ENCODE measurements at regions not wholly inside any gene's neighbourhood (a gene's known extent, or its start where the extent isn't known, plus 50 kb on each side); places are given as distances from the start of the nearest gene placed in this dataset.

- no peaks in the 10 kb centered on the region for H3K27me3 ChIP-seq (ENCODE audit: control insufficient read depth in 2 of 2, insufficient read depth in 2 of 2, low read length in 2 of 2)
- TF ChIP-seq FOS (IDR thresholded peaks at IDR 0.05; ENCODE audit: borderline replicate concordance, insufficient read depth, low read length), result no peak
- no peak for TF ChIP-seq EZH2 (IDR thresholded peaks at IDR 0.05; ENCODE audit: borderline replicate concordance, low read depth, low read length, severe bottlenecking)
- no peak for TF ChIP-seq MYC (IDR thresholded peaks at IDR 0.05; ENCODE audit: low read depth, low read length)
- no peak for TF ChIP-seq CTCF (IDR thresholded peaks at IDR 0.05; ENCODE audit: extremely low read depth in 1 of 2, insufficient read depth in 1 of 2, low read depth in 1 of 2, low read length in 2 of 2)
- no TSS peak for BruUV-seq (replicated peaks)
- H3K9ac ChIP-seq (replicated peaks; ENCODE audit: extremely low read depth, insufficient read depth, low read length), result no peak overlapping the region
- no peaks in the 10 kb centered on the region for H3K9me1 ChIP-seq (replicated peaks; ENCODE audit: control insufficient read depth, extremely low read depth, insufficient read depth, low read length)
- H3K27ac ChIP-seq (ENCODE audit: insufficient read depth, low read depth, low read length), result no peak overlapping the region
- POLR2A ChIA-PET, result no interaction called here
- dilution Hi-C loops (cut with MboI; ENCODE audit: extremely low pct_ligation_motif_present, low sequenced_read_pairs), result no loop called here
- no peak overlapping the region for H3K4me2 ChIP-seq (ENCODE audit: insufficient read depth, low read length)
- no peaks in the 10 kb centered on the region for H3K79me2 ChIP-seq (ENCODE audit: control insufficient read depth, insufficient read depth, low read length)
- no peak overlapping the region for H2AFZ ChIP-seq (ENCODE audit: low read depth, low read length)
- H3K36me3 ChIP-seq (ENCODE audit: control insufficient read depth in 2 of 2, extremely low read depth in 1 of 2, insufficient read depth in 2 of 2, low read length in 2 of 2), result no peaks in the 10 kb centered on the region
- FAIRE-seq (no peak), DNase-seq (ENCODE audit: low read depth, low spot score) (no peak)
- peaks cover 2% of the 10 kb centered on the region for H3K9me3 ChIP-seq (replicated peaks; ENCODE audit: control insufficient read depth, insufficient read depth, low read length)
- CTCF ChIA-PET, result no interaction called here
- no peak overlapping the region for H3K4me3 ChIP-seq (replicated peaks in 1 of 3; ENCODE audit: insufficient read depth in 1 of 3, low read depth in 1 of 3, low read length in 3 of 3)
- intact Hi-C loops (cut with micrococcal nuclease), result no loop called here
- H4K20me1 ChIP-seq (replicated peaks; ENCODE audit: control insufficient read depth, extremely low read depth, insufficient read depth, low read length), result no peaks in the 10 kb centered on the region
- H3K4me1 ChIP-seq (ENCODE audit: control insufficient read depth, extremely low read depth, insufficient read depth, low read length), result no peaks in the 10 kb centered on the region
Measured at GRCh38 chr5:118193194-118193905, 795.0 kb downstream of the DTWD2 start.

GRCh38 chr5:118185018-118185417, 803.3 kb downstream of the DTWD2 start:
- intact Hi-C loops (cut with micrococcal nuclease), result no loop called here
- Histone ChIP-seq H3K79me2 (ENCODE audit: control insufficient read depth, insufficient read depth, low read length) (no peaks in the 10 kb centered on the region), H3K9me3 (replicated peaks; ENCODE audit: control insufficient read depth, insufficient read depth, low read length) (peaks cover 2% of the 10 kb centered on the region), H3K4me3 (replicated peaks in 1 of 3; ENCODE audit: insufficient read depth in 1 of 3, low read depth in 1 of 3, low read length in 3 of 3) (no peak overlapping the region), H3K4me2 (ENCODE audit: insufficient read depth, low read length) (no peak overlapping the region), H3K9me1 (replicated peaks; ENCODE audit: control insufficient read depth, extremely low read depth, insufficient read depth, low read length) (no peaks in the 10 kb centered on the region), H2AFZ (ENCODE audit: low read depth, low read length) (no peak overlapping the region), H3K9ac (replicated peaks; ENCODE audit: extremely low read depth, insufficient read depth, low read length) (no peak overlapping the region), H4K20me1 (replicated peaks; ENCODE audit: control insufficient read depth, extremely low read depth, insufficient read depth, low read length) (no peaks in the 10 kb centered on the region), H3K27me3 (ENCODE audit: control insufficient read depth in 2 of 2, insufficient read depth in 2 of 2, low read length in 2 of 2) (no peaks in the 10 kb centered on the region), H3K27ac (ENCODE audit: insufficient read depth, low read depth, low read length) (no peak overlapping the region), H3K36me3 (ENCODE audit: control insufficient read depth in 2 of 2, extremely low read depth in 1 of 2, insufficient read depth in 2 of 2, low read length in 2 of 2) (no peaks in the 10 kb centered on the region), H3K4me1 (ENCODE audit: control insufficient read depth, extremely low read depth, insufficient read depth, low read length) (no peaks in the 10 kb centered on the region)
- CTCF ChIA-PET, result no interaction called here
- TF ChIP-seq GATA2 (IDR thresholded peaks at IDR 0.05; ENCODE audit: insufficient read depth, insufficient read length, low read depth, low read length), result no peak
- no peak for TF ChIP-seq EZH2 (IDR thresholded peaks at IDR 0.05; ENCODE audit: borderline replicate concordance, low read depth, low read length, severe bottlenecking)
- TF ChIP-seq POLR2AphosphoS5 (IDR thresholded peaks at IDR 0.05; ENCODE audit: insufficient read depth, low read depth, low read length), result no peak
- no peak for TF ChIP-seq MAX (IDR thresholded peaks at IDR 0.05; ENCODE audit: insufficient read depth, insufficient read length)
- no peak for TF ChIP-seq FOS (IDR thresholded peaks at IDR 0.05; ENCODE audit: borderline replicate concordance, insufficient read depth, low read length)
- TF ChIP-seq CTCF (IDR thresholded peaks at IDR 0.05; ENCODE audit: extremely low read depth in 1 of 2, insufficient read depth in 1 of 2, low read depth in 1 of 2, low read length in 2 of 2), result no peak
- no peak for TF ChIP-seq MYC (IDR thresholded peaks at IDR 0.05; ENCODE audit: low read depth, low read length)
- no peak for TF ChIP-seq POLR2A (IDR thresholded peaks at IDR 0.05; ENCODE audit: low read depth, low read length)
- TF ChIP-seq JUN (IDR thresholded peaks at IDR 0.05; ENCODE audit: borderline replicate concordance, insufficient read depth, insufficient read length, low read depth), result no peak
- DNase-seq (ENCODE audit: low read depth, low spot score) (no peak), FAIRE-seq (no peak)
- POLR2A ChIA-PET, result no interaction called here
- no TSS peak for BruUV-seq (replicated peaks)
- dilution Hi-C loops (cut with MboI; ENCODE audit: extremely low pct_ligation_motif_present, low sequenced_read_pairs), result no loop called here
